ENCODE measurements at regions not wholly inside any gene's neighbourhood (a gene's known extent, or its start where the extent isn't known, plus 50 kb on each side); places are given as distances from the start of the nearest gene placed in this dataset.

DNA sequence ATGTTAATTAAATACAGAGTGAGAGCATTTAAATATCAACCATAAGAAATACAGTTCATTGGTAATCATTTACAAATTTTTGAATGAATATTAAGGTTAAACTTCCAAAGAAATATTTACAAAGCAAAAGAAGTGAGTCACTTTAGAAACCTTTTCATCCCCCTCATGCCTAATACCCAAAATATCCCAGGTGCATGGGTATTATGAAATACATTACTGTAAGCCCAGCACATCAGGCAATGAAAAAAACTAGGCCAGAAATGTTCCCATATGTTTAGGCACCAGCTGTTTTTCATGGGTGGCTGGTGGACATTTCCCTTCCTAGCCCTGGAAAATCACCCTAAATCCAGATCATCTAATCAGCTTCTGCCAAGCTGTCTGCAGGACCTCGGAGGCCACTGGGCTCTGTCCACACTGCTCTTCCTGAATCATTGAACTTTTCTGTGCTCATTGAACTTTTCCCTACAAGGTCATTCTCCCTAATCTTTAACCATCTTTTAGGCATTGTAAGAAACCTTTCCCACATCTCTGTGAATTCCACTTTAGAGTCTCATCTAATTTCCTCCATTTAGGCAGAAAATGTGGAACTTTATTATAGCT lies 145.3 kb upstream of the STXBP5 start:
- WGBS, 2 donors: 48 to 52% methylated on average over 1 of the region's 1 CpG
- Histone ChIP-seq H3K4me1 (no peaks in the 10 kb centered on the region), H3K36me3 (ENCODE audit: low read depth, missing control alignments) (no peaks in the 10 kb centered on the region), H3K9me3 (no peaks in the 10 kb centered on the region), H3K4me3 (no peak overlapping the region), H3K27ac (no peak overlapping the region), H3K27me3 (no peaks in the 10 kb centered on the region)
- TF ChIP-seq POLR2A (IDR thresholded peaks at IDR 0.05): no peak
- TF ChIP-seq CTCF (IDR thresholded peaks at IDR 0.05): no peak
- no peak for DNase-seq
- intact Hi-C loops (cut with DNase I; ENCODE audit: low total_unique reads): no loop called here

- Histone ChIP-seq H3K4me1 (no peaks in the 10 kb centered on the region), H3K27ac (no peak overlapping the region), H3K27me3 (no peaks in the 10 kb centered on the region), H3K4me3 (no peak overlapping the region), H3K9me3 (no peaks in the 10 kb centered on the region), H3K36me3 (ENCODE audit: low read depth, missing control alignments) (no peaks in the 10 kb centered on the region)
- WGBS, 2 donors: 90 to 94% methylated on average over 1 of the region's 1 CpG
- intact Hi-C loops (cut with DNase I; ENCODE audit: low total_unique reads): no loop called here
- no peak for DNase-seq
- TF ChIP-seq POLR2A (IDR thresholded peaks at IDR 0.05) (no peak), CTCF (IDR thresholded peaks at IDR 0.05) (no peak)
Observed at GRCh38 chr6:147060636-147061035, 143.6 kb upstream of the STXBP5 start.

DNA sequence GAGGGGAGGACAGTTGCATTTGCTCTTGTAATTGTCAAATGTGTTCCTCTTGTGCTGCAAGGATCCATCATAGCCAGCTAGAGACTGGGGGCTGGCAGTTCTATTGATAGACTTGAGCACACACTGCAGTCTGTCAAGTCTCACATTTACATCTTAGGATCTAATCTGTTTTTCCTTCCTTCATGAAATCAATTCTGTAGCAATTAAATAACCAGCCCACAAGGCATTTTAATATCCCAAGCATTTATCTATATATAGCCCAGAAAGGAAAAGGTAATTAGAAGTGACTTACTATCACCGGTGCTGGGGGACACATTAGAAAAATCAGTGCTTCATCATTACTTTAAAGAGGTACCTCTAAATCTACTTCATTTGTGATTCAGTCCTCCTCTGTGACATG lies 143.0 kb upstream of the STXBP5 start:
- Histone ChIP-seq H3K27me3 (no peaks in the 10 kb centered on the region), H3K9me3 (no peaks in the 10 kb centered on the region), H3K4me3 (no peak overlapping the region), H3K4me1 (no peaks in the 10 kb centered on the region), H3K27ac (no peak overlapping the region), H3K36me3 (ENCODE audit: low read depth, missing control alignments) (no peaks in the 10 kb centered on the region)
- intact Hi-C loops (cut with DNase I; ENCODE audit: low total_unique reads): no loop called here
- no peak for TF ChIP-seq CTCF (IDR thresholded peaks at IDR 0.05)
- no peak for TF ChIP-seq POLR2A (IDR thresholded peaks at IDR 0.05)
- WGBS, 2 donors: 92 to 100% methylated on average over 1 of the region's 1 CpG
- no peak for DNase-seq

GRCh38 chr6:147063469-147064031 lies 140.7 kb upstream of the STXBP5 start:
- intact Hi-C loops (cut with DNase I; ENCODE audit: low total_unique reads): no loop called here
- no peak for TF ChIP-seq CTCF (IDR thresholded peaks at IDR 0.05)
- no peak for TF ChIP-seq POLR2A (IDR thresholded peaks at IDR 0.05)
- H3K27ac ChIP-seq: no peak overlapping the region

GRCh38 chr6:147065786-147066185 lies 138.4 kb upstream of the STXBP5 start:
- Histone ChIP-seq H3K9me3 (no peaks in the 10 kb centered on the region), H3K27ac (no peak overlapping the region), H3K4me1 (no peaks in the 10 kb centered on the region), H3K4me3 (no peak overlapping the region), H3K27me3 (no peaks in the 10 kb centered on the region), H3K36me3 (ENCODE audit: low read depth, missing control alignments) (no peaks in the 10 kb centered on the region)
- no peak for DNase-seq
- WGBS, 2 donors: 87 to 89% methylated on average over 5 of the region's 5 CpGs
- intact Hi-C loops (cut with DNase I; ENCODE audit: low total_unique reads): no loop called here
- no peak for TF ChIP-seq POLR2A (IDR thresholded peaks at IDR 0.05)
- TF ChIP-seq CTCF (IDR thresholded peaks at IDR 0.05): no peak

More at GRCh38 chr6:147063469-147064031, 140.7 kb upstream of the STXBP5 start:
- Histone ChIP-seq H3K4me3 (no peak overlapping the region), H3K36me3 (ENCODE audit: low read depth, missing control alignments) (no peaks in the 10 kb centered on the region), H3K4me1 (no peaks in the 10 kb centered on the region), H3K9me3 (no peaks in the 10 kb centered on the region), H3K27me3 (no peaks in the 10 kb centered on the region)
- 52 to 85% methylated on average over 1 of the region's 1 CpG for WGBS, 2 donors
- no peak for DNase-seq
